ENCODE measurements at regions not wholly inside any gene's neighbourhood (a gene's known extent, or its start where the extent isn't known, plus 50 kb on each side); places are given as distances from the start of the nearest gene placed in this dataset.

DNA sequence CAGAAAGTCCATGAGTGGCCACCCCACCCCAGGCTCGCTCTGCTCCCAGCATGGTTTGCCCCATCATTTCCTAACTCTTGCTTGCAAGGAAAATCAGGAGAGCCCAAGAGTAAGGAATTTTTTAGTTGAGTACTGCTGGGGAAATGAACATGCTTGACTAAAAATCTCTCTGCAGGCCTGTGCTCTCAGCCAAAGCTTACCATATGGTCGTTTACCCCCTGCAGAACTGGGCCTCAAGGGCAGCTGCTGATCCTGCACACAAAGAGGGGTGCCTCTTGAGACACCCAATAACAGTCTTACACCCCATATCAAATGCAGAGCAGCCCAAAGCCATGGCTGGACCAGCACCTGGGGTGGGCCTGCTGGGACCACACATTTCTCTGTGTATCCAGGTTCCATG, 183.2 kb downstream of the CXCL12 start:
- Histone ChIP-seq H3K36me3 (replicated peaks) (no peaks in the 10 kb centered on the region), H3K27me3 (replicated peaks) (peaks cover 2% of the 10 kb centered on the region), H3K4me3 (ENCODE audit: low read depth, low read length) (no peak overlapping the region), H3K27ac (no peak overlapping the region)
- no peak for DNase-seq
- TF ChIP-seq, protein P1, sequence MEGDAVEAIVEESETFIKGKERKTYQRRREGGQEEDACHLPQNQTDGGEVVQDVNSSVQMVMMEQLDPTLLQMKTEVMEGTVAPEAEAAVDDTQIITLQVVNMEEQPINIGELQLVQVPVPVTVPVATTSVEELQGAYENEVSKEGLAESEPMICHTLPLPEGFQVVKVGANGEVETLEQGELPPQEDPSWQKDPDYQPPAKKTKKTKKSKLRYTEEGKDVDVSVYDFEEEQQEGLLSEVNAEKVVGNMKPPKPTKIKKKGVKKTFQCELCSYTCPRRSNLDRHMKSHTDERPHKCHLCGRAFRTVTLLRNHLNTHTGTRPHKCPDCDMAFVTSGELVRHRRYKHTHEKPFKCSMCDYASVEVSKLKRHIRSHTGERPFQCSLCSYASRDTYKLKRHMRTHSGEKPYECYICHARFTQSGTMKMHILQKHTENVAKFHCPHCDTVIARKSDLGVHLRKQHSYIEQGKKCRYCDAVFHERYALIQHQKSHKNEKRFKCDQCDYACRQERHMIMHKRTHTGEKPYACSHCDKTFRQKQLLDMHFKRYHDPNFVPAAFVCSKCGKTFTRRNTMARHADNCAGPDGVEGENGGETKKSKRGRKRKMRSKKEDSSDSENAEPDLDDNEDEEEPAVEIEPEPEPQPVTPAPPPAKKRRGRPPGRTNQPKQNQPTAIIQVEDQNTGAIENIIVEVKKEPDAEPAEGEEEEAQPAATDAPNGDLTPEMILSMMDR (IDR thresholded peaks at IDR 0.05; ENCODE audit: low read depth, low read length, missing control alignments) = no peak
- in situ Hi-C loops (cut with HindIII; ENCODE audit: low pct_ligation_motif_present, low sequenced_read_pairs) = no loop called here

DNA sequence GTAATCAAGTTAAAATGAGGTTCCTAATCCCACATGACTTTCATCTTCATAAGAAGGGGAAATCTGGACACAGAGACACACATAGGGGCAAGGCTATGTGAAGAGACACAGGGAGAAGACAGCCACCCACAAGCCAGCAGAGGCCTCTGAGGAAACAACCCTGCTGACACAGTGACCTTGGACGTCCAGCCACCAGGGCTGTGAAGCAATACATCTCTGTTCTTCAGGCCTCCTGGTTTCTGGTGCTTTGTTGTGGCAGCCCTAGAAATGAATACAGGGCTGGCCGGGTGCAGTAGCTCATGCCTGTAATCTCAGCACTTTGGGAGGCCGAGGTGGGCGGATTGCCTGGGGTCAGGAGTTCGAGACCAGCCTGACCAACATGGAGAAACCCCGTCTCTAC, 183.9 kb downstream of the CXCL12 start:
- in situ Hi-C loops (cut with HindIII; ENCODE audit: low pct_ligation_motif_present, low sequenced_read_pairs) = no loop called here
- Histone ChIP-seq H3K4me3 (ENCODE audit: low read depth, low read length) (no peak overlapping the region), H3K27ac (no peak overlapping the region), H3K36me3 (replicated peaks) (no peaks in the 10 kb centered on the region), H3K27me3 (replicated peaks) (peaks cover 2% of the 10 kb centered on the region)
- no peak for DNase-seq
- TF ChIP-seq, protein P1 (IDR thresholded peaks at IDR 0.05; ENCODE audit: low read depth, low read length, missing control alignments) = no peak

DNA sequence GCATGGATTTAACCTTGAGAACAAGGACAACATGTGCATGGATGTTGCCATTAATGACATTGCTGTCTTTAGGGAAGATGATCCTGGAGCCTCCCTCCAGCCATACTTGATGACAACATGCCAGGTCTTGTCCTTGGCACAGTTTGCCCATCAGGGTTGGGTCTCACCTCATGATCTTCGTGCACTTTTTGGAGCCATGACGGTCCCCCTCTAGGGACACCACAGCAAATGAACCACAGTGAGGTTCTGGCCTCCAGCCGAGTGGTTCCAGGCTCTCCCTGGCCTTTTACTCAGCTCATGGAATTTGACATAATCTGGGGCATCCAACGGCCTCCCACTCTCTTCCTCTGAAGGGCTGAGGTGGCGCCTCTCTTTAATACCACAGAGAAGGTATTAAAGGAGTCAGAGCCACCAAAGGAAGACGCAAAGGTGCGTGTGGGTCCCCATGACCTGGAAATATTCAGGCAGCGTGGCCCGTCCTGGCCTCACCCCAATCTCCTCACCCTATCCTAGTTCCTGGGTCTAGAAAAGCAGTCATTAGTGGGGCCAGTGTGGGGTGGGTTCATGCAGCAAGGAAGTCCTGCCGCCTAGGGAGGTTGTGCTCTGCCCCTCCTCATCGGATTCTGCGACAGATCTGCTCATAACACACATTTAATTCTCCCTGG, 184.8 kb downstream of the CXCL12 start:
- Histone ChIP-seq H3K4me3 (ENCODE audit: low read depth, low read length) (no peak overlapping the region), H3K27me3 (replicated peaks) (peaks cover 2% of the 10 kb centered on the region), H3K27ac (no peak overlapping the region), H3K36me3 (replicated peaks) (no peaks in the 10 kb centered on the region)
- DNase-seq = no peak
- TF ChIP-seq, protein P1 (IDR thresholded peaks at IDR 0.05; ENCODE audit: low read depth, low read length, missing control alignments) = no peak
- in situ Hi-C loops (cut with HindIII; ENCODE audit: low pct_ligation_motif_present, low sequenced_read_pairs) = no loop called here

DNA sequence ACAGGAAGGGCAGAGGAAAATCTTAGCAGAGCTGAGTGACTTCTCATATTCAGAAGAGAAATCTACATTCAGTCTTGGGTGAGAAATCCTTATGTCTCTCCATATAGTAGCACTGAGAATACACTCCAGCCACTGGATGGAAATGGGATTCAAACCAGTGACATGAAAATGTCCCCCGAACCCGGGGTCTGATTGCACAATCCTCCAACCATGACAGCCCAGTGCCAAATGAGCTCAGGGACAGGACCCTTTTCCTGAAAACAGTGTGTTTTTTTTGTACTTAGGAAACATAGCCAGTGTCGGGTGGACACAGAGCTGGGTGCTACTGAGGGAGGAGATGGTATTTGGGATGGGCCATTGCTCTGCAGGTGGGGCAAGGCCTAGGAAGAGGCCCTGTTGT, 185.6 kb downstream of the CXCL12 start:
- Histone ChIP-seq H3K4me3 (ENCODE audit: low read depth, low read length) (no peak overlapping the region), H3K27me3 (replicated peaks) (peaks cover 2% of the 10 kb centered on the region), H3K36me3 (replicated peaks) (no peaks in the 10 kb centered on the region), H3K27ac (no peak overlapping the region)
- in situ Hi-C loops (cut with HindIII; ENCODE audit: low pct_ligation_motif_present, low sequenced_read_pairs) = no loop called here
- TF ChIP-seq, protein P1 (IDR thresholded peaks at IDR 0.05; ENCODE audit: low read depth, low read length, missing control alignments) = no peak
- DNase-seq = no peak

DNA sequence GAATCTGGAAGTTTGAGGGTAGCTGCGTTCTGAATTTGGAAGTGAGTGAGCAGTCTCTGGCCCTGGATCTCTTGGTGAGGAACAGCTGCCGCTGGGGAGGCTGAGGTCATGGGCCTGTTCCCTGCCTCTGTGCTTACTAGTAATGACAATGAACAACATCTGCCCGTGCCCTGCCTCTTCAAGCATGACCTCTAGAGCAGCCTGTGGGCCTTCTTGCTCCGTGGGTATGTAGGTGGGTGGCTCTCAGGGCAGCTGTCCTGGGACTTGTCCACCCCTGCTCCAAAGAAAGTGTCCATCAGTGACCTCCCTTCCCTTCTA, 186.2 kb downstream of the CXCL12 start:
- DNase-seq = no peak
- in situ Hi-C loops (cut with HindIII; ENCODE audit: low pct_ligation_motif_present, low sequenced_read_pairs) = no loop called here
- Histone ChIP-seq H3K27ac (no peak overlapping the region), H3K4me3 (ENCODE audit: low read depth, low read length) (no peak overlapping the region), H3K36me3 (replicated peaks) (no peaks in the 10 kb centered on the region), H3K27me3 (replicated peaks) (peaks cover 2% of the 10 kb centered on the region)
- TF ChIP-seq, protein P1 (IDR thresholded peaks at IDR 0.05; ENCODE audit: low read depth, low read length, missing control alignments) = no peak

All from brain microvascular endothelial cell (primary cell).